Skeletal muscle tissue (tissue), 3 donors: ENCODE measurements at regions not wholly inside any gene's neighbourhood (a gene's known extent, or its start where the extent isn't known, plus 50 kb on each side); places are given as distances from the start of the nearest gene placed in this dataset.

Experiments
- H3K27ac ChIP-seq: one replicate; pipeline ENCODE4 v1.7.0; 2013; ENCODE audit warnings: mild to moderate bottlenecking, low read depth, low read length, inconsistent platforms
- H3K27me3 ChIP-seq, 3 donors: one replicate each; pipeline ENCODE4 v1.7.0; 2013; ENCODE audit warnings: low read length in 3 of 3; ENCODE audit not compliant: control insufficient read depth in 3 of 3, insufficient read depth in 3 of 3
- H3K36me3 ChIP-seq, 3 donors: one replicate each; pipeline ENCODE4 v1.7.0; 2013; ENCODE audit warnings: low read length in 3 of 3; ENCODE audit not compliant: control insufficient read depth in 3 of 3, insufficient read depth in 3 of 3
- H3K4me1 ChIP-seq, 3 donors: one replicate each; pipeline ENCODE4 v1.7.0; 2013; ENCODE audit warnings: low read length in 3 of 3, mild to moderate bottlenecking in 3 of 3; ENCODE audit not compliant: control insufficient read depth in 3 of 3, insufficient read depth in 3 of 3
- H3K4me3 ChIP-seq, 3 donors: one replicate each; pipeline ENCODE4 v1.7.0; 2013; ENCODE audit warnings: low read length in 3 of 3
- H3K9ac ChIP-seq, 3 donors: one replicate each; pipeline ENCODE4 v1.7.0; 2013; ENCODE audit warnings: low read length in 3 of 3, mild to moderate bottlenecking in 3 of 3, moderate library complexity in 2 of 3, low read depth in 1 of 3
- H3K9me3 ChIP-seq, 3 donors: one replicate each; pipeline ENCODE4 v1.7.0; 2013; ENCODE audit warnings: low read length in 3 of 3; ENCODE audit not compliant: control insufficient read depth in 3 of 3
- donor health status: Osteomylitis.

- Histone ChIP-seq H3K4me3 (no peak overlapping the region), H3K9me3 (peaks cover 0 to 3% (median 0%) of the 10 kb centered on the region in 3 donors), H3K27ac (no peak overlapping the region), H3K4me1 (no peaks in the 10 kb centered on the region), H3K36me3 (peaks cover 0 to 4% (median 0%) of the 10 kb centered on the region in 3 donors), H3K27me3 (peaks cover 0 to 3% (median 0%) of the 10 kb centered on the region in 3 donors), H3K9ac (no peak overlapping the region)
Observed at GRCh38 chr14:101029668-101030290, 126.3 kb upstream of the RTL1 start.

DNA sequence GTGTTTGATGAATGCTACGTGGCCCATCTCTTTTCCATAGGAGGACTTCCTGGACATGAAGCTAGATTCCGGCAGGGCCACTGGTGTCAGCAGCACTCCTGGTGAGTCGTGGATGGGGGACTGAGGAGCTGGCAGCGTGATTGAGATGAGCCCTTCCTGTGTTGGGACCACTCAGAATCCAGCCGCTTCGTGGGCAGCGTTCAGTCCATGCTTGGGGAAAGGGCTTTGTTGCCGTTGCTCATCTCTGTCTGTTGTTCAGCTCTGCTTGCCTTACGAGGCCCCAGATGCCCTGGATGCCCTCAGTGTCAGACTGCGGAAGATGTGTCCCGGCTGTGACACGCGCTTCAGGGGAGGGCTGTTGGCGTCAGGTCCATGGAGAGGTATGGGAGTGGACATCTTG is 127.1 kb upstream of the RTL1 start:
- H3K4me3 ChIP-seq: no peak overlapping the region
- no peak overlapping the region for H3K27ac ChIP-seq
- peaks cover 0 to 3% (median 0%) of the 10 kb centered on the region in 3 donors for H3K9me3 ChIP-seq
- H3K36me3 ChIP-seq: peaks cover 0 to 4% (median 0%) of the 10 kb centered on the region in 3 donors
- no peak overlapping the region for H3K9ac ChIP-seq
- peaks cover 0 to 5% (median 0%) of the 10 kb centered on the region in 3 donors for H3K27me3 ChIP-seq
- no peaks in the 10 kb centered on the region for H3K4me1 ChIP-seq

DNA sequence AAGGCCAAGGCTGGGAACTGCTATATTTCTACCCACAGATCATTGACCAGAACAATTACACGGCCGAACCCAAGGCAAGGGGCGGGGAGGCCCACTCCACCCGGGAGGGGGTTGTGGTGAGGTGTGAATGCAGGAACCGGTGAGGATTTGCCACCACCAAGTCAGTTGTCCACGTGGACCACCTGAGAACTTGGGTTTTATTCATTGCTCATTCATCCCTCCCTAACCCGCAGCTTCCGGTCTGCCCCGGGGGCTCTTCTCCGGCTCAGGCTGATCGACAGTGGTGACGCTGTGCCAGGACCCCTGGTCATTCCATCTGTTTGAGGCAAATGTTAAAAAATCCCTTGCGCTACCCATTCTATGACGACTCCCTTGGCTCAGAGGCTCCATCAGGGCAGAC is 127.7 kb upstream of the RTL1 start:
- Histone ChIP-seq H3K4me3 (no peak overlapping the region), H3K27me3 (peaks cover 0 to 6% (median 0%) of the 10 kb centered on the region in 3 donors), H3K9me3 (peaks cover 0 to 3% (median 0%) of the 10 kb centered on the region in 3 donors), H3K27ac (no peak overlapping the region), H3K4me1 (no peaks in the 10 kb centered on the region), H3K9ac (no peak overlapping the region), H3K36me3 (peaks cover 0 to 4% (median 0%) of the 10 kb centered on the region in 3 donors)

- Histone ChIP-seq H3K27me3 (peaks cover 0 to 6% (median 0%) of the 10 kb centered on the region in 3 donors), H3K27ac (no peak overlapping the region), H3K9me3 (peaks cover 0 to 3% (median 0%) of the 10 kb centered on the region in 3 donors), H3K9ac (no peak overlapping the region), H3K4me3 (no peak overlapping the region), H3K36me3 (peaks cover 0 to 4% (median 0%) of the 10 kb centered on the region in 3 donors), H3K4me1 (no peaks in the 10 kb centered on the region)
Observed at GRCh38 chr14:101031721-101032120, 128.2 kb upstream of the RTL1 start.

- Histone ChIP-seq H3K4me3 (no peak overlapping the region), H3K27ac (no peak overlapping the region), H3K36me3 (peaks cover 0 to 3% (median 0%) of the 10 kb centered on the region in 3 donors), H3K4me1 (no peaks in the 10 kb centered on the region), H3K9ac (no peak overlapping the region), H3K9me3 (peaks cover 0 to 3% (median 0%) of the 10 kb centered on the region in 3 donors), H3K27me3 (peaks cover 0 to 6% (median 0%) of the 10 kb centered on the region in 3 donors)
Observed at GRCh38 chr14:101032433-101032832, 128.9 kb upstream of the RTL1 start.

- H3K27ac ChIP-seq: no peak overlapping the region
- no peak overlapping the region for H3K4me3 ChIP-seq
- H3K36me3 ChIP-seq: peaks cover 0 to 5% (median 0%) of the 10 kb centered on the region in 3 donors
- H3K9ac ChIP-seq: no peak overlapping the region
- peaks cover 0 to 6% (median 0%) of the 10 kb centered on the region in 3 donors for H3K27me3 ChIP-seq
- no peaks in the 10 kb centered on the region for H3K4me1 ChIP-seq
- peaks cover 0 to 3% (median 0%) of the 10 kb centered on the region in 3 donors for H3K9me3 ChIP-seq
Observed at GRCh38 chr14:101033006-101033405, 129.5 kb upstream of the RTL1 start.

- Histone ChIP-seq H3K9ac (no peak overlapping the region), H3K27me3 (peaks cover 0 to 6% (median 0%) of the 10 kb centered on the region in 3 donors), H3K4me3 (no peak overlapping the region), H3K9me3 (peaks cover 0 to 3% (median 0%) of the 10 kb centered on the region in 3 donors), H3K27ac (no peak overlapping the region), H3K36me3 (peaks cover 0 to 5% (median 0%) of the 10 kb centered on the region in 3 donors), H3K4me1 (no peaks in the 10 kb centered on the region)
Observed at GRCh38 chr14:101033446-101034165, 130.1 kb upstream of the RTL1 start.

DNA sequence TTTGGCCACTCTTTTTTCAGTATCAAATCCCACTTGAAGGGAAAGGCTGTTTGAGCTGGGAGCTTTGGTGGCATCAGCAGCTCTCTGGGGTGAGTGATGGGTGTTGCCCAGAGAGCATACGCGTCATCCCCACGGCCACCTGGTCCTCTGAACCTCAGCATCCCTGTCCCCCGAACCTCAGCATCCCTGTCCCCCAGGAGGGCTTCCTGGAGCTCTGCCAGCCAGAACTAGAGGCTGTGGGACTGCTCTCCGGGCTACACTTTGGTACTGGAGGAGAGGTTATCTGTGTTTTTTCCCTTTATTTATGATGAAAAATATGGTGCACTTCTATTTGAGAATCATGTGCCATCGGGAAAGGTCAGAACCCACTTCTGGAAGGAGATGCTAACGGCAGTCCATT is 131.5 kb upstream of the RTL1 start:
- Histone ChIP-seq H3K27me3 (peaks cover 0 to 6% (median 0%) of the 10 kb centered on the region in 3 donors), H3K4me3 (no peak overlapping the region), H3K9ac (no peak overlapping the region)

DNA sequence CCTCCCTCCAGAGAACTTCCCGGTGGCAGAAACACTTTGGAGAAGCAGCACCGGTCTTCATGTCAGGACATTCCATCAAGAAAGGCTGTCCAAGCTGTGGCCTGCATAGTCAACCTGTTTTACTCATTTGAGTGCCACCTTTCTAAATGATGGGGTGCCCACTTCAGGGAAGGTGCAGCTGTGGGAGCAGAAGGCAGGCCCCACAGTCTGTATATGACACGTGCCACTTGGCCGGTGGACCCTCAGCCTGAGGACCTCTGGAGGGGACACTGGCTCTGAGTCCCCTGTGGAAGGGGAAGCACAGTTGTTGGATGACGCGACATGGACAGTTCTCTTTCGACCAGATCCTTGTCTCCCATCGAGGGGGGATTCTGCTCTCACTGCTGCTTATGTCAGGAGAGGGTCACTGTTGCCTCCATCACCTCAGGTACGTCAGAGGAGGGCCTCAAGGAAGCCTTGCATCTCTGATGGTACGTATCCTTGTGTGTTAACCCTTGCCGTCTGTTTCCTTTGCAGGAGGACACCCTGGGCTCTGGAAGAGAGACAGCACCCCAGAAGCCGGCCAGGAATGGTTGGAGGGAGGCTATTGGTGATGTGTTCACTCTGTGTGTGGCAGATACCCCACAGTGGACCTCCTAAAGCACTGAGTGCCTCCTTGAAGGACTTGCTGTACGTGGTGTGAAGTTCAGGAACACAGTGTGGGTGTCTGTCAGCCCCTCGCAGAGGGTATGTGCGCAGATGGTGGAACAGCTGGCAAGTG is 132.1 kb upstream of the RTL1 start:
- peaks cover 0 to 5% (median 0%) of the 10 kb centered on the region in 3 donors for H3K36me3 ChIP-seq
- peaks cover 0 to 6% (median 0%) of the 10 kb centered on the region in 3 donors for H3K27me3 ChIP-seq
- H3K27ac ChIP-seq: no peak overlapping the region
- H3K9me3 ChIP-seq: peaks cover 0 to 3% (median 0%) of the 10 kb centered on the region in 3 donors
- H3K4me1 ChIP-seq: no peaks in the 10 kb centered on the region
- H3K9ac ChIP-seq: no peak overlapping the region
- H3K4me3 ChIP-seq: no peak overlapping the region

More for the DNA sequence above, 131.5 kb upstream of the RTL1 start:
- Histone ChIP-seq H3K27ac (no peak overlapping the region), H3K36me3 (peaks cover 0 to 5% (median 0%) of the 10 kb centered on the region in 3 donors), H3K4me1 (no peaks in the 10 kb centered on the region), H3K9me3 (peaks cover 0 to 3% (median 0%) of the 10 kb centered on the region in 3 donors)
